ENCODE measurements at regions not wholly inside any gene's neighbourhood (a gene's known extent, or its start where the extent isn't known, plus 50 kb on each side); places are given as distances from the start of the nearest gene placed in this dataset.

GRCh38 chr5:117424559-117424958, 849.9 kb upstream of the SEMA6A start:
- ATAC-seq = no peak
- ChIA-PET POLR2A (no interaction called here), CTCF (interaction anchor here (2.4 kb wide), 1 partner anchor 30 kb away, joined by 11 read pairs; no protein-coding TSS in a partner anchor)
- H3K36me3 Mint-ChIP-seq (ENCODE audit: low read depth) = no peaks in the 10 kb centered on the region
- no peak overlapping the region for H3K27ac Mint-ChIP-seq
- H3K9me3 Mint-ChIP-seq = peaks cover 10% of the 10 kb centered on the region
- DNase-seq = no peak
- H3K27me3 Mint-ChIP-seq = no peaks in the 10 kb centered on the region
- TF ChIP-seq CTCF (IDR thresholded peaks at IDR 0.05) = no peak
- H3K4me3 Mint-ChIP-seq = no peak overlapping the region
- intact Hi-C loops (cut with micrococcal nuclease) = no loop called here
- H3K4me1 Mint-ChIP-seq (ENCODE audit: low read depth) = no peaks in the 10 kb centered on the region

- H3K4me3 Mint-ChIP-seq = no peak overlapping the region
- H3K36me3 Mint-ChIP-seq (ENCODE audit: low read depth) = no peaks in the 10 kb centered on the region
- H3K27ac Mint-ChIP-seq = no peak overlapping the region
- no peak for DNase-seq
- CTCF ChIA-PET = no interaction called here
- H3K9me3 Mint-ChIP-seq = peaks cover 8% of the 10 kb centered on the region
- H3K27me3 Mint-ChIP-seq = no peaks in the 10 kb centered on the region
- no peak for ATAC-seq
- intact Hi-C loops (cut with micrococcal nuclease) = no loop called here
- TF ChIP-seq CTCF (IDR thresholded peaks at IDR 0.05) = no peak
- POLR2A ChIA-PET = no interaction called here
- no peaks in the 10 kb centered on the region for H3K4me1 Mint-ChIP-seq (ENCODE audit: low read depth)
Measured at GRCh38 chr5:117417501-117417900, 842.9 kb upstream of the SEMA6A start.

- H3K36me3 Mint-ChIP-seq (ENCODE audit: low read depth) = no peaks in the 10 kb centered on the region
- ATAC-seq (no peak), DNase-seq (no peak)
- TF ChIP-seq CTCF (IDR thresholded peaks at IDR 0.05) = no peak
- no peak overlapping the region for H3K27ac Mint-ChIP-seq
- ChIA-PET POLR2A (no interaction called here), CTCF (no interaction called here)
- H3K9me3 Mint-ChIP-seq = no peaks in the 10 kb centered on the region
- no peak overlapping the region for H3K4me3 Mint-ChIP-seq
- H3K27me3 Mint-ChIP-seq = no peaks in the 10 kb centered on the region
- no peaks in the 10 kb centered on the region for H3K4me1 Mint-ChIP-seq (ENCODE audit: low read depth)
- intact Hi-C loops (cut with micrococcal nuclease) = no loop called here
Measured at GRCh38 chr5:117414926-117415325, 840.3 kb upstream of the SEMA6A start.

- ATAC-seq (no peak), DNase-seq (no peak)
- Mint-ChIP-seq H3K36me3 (ENCODE audit: low read depth) (no peaks in the 10 kb centered on the region), H3K4me3 (no peak overlapping the region), H3K27ac (no peak overlapping the region), H3K9me3 (peaks cover 3% of the 10 kb centered on the region), H3K27me3 (no peaks in the 10 kb centered on the region), H3K4me1 (ENCODE audit: low read depth) (no peaks in the 10 kb centered on the region)
- TF ChIP-seq CTCF (IDR thresholded peaks at IDR 0.05) = no peak
- ChIA-PET CTCF (no interaction called here), POLR2A (no interaction called here)
- intact Hi-C loops (cut with micrococcal nuclease) = no loop called here
Measured at GRCh38 chr5:117411701-117412100, 837.1 kb upstream of the SEMA6A start.

- H3K36me3 Mint-ChIP-seq (ENCODE audit: low read depth) = no peaks in the 10 kb centered on the region
- peaks cover 3% of the 10 kb centered on the region for H3K9me3 Mint-ChIP-seq
- H3K4me3 Mint-ChIP-seq = no peak overlapping the region
- H3K27ac Mint-ChIP-seq = no peak overlapping the region
- intact Hi-C loops (cut with micrococcal nuclease) = no loop called here
- no peaks in the 10 kb centered on the region for H3K4me1 Mint-ChIP-seq (ENCODE audit: low read depth)
- TF ChIP-seq CTCF (IDR thresholded peaks at IDR 0.05) = no peak
- no peak for DNase-seq
- ATAC-seq = no peak
- no peaks in the 10 kb centered on the region for H3K27me3 Mint-ChIP-seq
- POLR2A ChIA-PET = no interaction called here
- CTCF ChIA-PET = no interaction called here
Measured at GRCh38 chr5:117405197-117405596, 830.6 kb upstream of the SEMA6A start.
